Activated CD4-positive, CD25-positive, alpha-beta regulatory T cell treated with anti-CD3 and anti-CD28 coated beads, Interleukin-2, amount 50 U/mL, for 72 hours (primary cell): ENCODE measurements at regions not wholly inside any gene's neighbourhood (a gene's known extent, or its start where the extent isn't known, plus 50 kb on each side); places are given as distances from the start of the nearest gene placed in this dataset.

Source experiments
- DNase-seq: peaks from one replicate; pipeline ENCODE4 v3.0.0; 2021

DNA sequence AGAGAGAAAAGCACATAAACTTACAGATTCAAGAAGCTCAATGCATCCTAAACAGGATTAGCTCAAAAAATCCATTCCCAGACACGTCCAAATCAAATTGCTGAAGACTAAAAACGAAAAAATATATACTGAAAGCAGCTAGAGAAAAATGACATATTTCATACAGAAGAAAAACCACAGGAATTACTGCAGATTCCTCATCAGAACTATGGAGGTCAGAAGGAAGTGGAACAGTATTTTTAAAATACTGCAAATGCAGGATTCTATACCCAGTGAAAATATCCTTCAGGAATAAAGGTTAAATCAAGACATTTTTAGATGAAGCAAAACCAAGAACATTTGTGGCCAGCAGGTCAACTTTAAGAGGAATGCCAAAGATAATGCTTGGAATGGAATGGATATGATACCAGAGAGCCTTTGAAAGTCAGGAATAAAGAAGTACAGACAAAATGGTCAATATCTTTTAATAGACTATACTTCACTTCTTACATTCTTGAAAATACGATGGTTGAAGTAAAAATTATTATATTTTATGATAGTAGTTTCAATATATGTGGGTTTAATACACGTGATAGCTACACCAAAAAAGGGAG, 352.9 kb downstream of the CTTN start:
- DNase-seq, result no peak

DNA sequence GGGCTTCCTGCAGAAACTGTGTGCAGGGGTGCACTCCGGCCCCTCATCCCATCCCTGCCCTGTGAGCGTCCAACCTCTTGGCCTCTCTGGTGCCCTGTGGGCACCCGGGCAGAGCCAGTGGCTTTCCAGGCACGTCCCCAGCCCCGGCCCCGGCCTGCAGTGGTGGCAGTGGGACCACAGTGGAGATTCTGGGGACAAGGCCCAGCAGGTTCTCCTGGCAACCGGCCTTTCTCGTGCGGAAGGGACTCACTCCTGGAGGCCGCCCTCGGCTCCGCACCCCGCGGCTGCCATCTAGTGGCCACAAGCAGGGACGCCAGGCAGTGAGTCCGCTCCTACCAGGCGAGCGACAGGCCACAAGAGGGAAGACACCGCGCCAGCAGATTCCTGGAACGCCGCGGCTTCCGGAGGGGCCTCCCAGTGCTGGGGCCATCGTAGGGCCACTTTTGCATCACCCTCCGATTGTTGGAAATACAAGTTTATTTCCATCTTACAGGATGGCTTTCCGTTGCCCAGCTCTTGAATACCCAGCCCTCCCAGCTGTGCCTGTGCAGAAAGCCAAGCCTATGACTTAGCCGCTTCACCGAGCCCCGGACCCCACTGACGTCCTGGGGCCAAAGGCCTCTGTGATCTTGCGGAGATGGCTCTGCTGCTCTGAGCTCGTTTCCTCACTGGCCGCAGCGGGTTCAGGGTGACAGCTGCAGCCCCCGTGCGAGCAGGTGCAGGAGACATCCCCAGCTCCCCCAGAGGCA, 357.3 kb downstream of the CTTN start:
- peak; percentile 71 for DNase-seq

DNA sequence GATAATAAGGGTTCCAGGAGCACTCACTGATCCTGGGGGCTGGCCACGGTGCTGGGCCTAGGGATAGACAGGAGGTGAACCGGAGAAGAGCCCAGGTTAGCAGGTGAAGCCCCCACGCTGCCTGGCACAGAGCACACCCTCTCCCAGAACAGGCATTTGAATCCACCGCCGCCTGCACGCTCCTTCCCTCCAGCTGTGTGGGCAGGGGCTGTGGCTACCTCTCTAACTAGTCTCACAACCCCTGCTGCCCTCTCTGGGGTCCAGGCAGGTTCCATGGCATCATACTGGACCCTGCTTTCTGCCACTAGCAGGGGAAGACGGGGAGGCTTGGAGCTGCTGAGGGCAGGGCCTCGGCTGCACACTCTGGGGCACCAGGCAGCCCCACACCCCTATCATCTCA, 358.0 kb downstream of the CTTN start:
- no peak for DNase-seq

DNA sequence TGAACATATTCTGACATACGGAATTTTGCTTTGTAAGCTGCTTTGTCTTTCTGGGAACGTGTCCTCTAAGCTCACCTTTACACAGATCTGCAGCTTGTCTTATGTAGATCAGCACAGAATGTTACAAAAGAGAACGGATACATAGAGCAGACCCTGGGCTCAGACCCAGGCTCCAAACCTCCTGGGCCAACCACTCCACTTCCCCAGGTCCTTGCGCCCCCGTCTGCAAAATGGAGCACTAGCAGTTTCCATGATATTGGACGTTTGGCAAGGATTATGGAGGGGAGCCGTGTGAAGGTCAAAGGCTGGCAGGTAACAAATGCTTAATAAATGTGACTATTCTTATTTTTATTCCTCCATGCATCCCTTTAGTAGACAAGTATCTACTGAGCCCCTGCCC, 358.4 kb downstream of the CTTN start:
- DNase-seq, result no peak

DNA sequence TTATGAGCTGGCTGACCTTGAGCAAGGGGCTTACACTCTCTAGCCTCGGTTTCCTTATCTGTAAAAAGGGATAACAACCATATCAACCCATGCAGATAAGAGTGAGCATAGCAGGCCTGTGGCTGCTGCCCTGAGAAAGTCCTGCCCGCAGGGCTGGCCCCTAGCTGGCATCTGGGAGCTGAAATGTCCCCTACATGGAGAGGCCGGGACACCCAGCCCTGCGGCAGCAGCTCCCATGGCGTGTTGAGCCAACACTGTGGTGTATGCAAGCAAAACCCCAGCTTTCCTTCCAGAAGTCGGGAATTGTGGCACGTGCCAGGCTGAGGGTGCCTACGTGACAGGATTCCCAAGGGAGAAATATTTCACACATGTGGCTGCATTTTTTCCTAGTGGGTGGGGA, 358.9 kb downstream of the CTTN start:
- DNase-seq, result no peak

DNA sequence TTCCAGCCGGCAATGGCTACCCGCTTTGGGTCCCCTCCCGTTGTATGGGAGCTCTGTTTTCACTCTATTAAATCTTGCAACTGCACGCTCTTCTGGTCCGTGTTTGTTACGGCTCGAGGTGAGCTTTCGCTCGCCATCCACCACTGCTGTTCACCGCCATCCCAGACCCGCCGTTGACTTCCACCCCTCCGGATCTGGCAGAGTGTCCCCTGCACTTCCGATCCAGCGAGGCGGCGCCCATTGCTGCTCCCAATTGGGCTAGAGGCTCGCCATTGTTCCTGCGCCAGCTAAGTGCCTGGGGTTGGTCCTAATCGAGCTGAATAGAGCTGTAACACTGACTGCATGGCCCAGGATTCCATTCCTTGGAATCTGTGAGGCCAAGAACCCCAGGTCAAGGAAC, 359.9 kb downstream of the CTTN start:
- DNase-seq, result no peak

DNA sequence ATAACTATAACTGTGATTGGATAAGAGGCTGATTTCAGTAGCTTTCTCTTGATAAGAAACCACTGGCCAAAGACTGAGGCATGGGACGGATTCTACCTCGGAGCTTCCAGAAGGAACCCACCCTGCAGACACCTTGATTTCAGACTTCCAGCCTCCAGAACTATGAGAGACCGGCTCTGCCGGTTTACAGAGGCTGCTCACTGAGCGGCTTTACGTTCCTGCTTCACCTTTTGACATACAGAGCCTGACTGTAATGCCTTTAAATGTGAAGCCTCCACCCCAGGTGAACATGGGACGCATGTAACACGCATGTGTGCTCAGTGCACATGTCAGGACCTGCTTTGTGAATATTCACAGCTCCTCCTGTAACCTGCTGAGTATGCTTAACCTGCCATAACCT, 361.5 kb downstream of the CTTN start:
- DNase-seq, result no peak

DNA sequence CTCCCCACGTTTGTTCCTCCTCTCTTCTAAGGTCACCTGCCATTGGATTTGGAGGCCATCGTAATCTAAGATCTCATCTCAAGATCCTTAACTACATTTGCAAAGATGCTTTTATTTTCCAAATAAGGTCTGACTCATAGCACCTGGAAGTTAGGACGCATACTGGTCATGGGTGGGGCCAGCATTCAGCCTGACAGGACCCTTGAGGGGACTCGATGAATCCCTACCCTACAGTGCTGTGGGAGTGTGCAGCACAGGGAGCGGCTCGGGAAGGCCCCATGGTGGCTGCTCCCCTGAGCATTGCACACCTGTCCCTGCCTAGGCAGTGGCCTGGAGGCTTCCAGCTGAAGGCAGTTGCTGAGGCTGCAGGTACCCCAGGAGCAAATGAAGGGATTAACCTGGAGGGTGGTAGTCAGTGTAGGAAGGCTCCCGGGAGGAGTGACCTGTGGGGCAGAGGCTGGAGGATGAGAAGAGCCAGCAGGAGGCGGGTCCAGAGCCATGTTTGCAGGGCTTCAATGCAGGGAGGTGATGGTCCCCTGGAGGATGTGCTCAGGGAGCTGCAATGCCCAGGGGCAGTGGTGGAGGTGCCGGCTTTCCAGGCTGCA, 362.2 kb downstream of the CTTN start:
- no peak for DNase-seq

DNA sequence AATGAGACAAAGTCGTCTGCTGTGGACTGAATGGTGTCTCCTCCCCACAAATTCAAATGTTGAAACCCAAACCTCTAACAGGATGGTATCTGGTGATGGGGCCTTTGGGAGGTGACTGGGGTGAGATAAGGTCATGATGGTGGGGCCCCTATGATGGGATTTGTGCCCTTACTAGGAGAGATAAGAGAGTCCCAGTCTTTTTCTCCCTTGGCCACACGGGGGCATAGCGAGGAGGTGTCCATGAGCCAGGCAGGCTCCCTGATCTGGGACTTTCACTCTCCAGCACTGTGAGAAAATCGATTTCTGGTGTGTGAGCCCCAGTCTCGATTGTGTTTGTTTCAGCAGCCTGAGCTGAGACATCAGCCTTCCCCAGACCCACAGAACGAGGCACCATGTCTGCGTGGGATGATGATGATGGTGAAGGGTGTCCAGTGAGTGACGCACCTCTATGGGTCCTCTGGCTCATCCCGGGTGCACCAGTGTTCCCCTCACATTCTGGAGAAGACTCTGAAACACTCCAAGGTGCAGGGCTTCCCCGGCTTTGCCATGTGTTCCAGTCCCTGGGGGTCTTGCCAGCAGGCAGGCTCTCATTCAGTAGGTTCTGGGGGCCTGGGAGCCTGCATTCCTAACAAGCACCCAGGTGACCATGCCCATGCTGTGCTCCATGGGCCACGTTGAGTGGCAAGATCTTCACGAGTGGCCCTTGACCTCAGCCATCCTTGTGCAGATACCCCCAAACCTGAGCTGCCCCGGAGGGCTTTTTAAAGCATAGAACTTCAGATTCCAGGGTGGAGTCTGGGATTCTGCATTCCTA, 363.0 kb downstream of the CTTN start:
- no peak for DNase-seq

DNA sequence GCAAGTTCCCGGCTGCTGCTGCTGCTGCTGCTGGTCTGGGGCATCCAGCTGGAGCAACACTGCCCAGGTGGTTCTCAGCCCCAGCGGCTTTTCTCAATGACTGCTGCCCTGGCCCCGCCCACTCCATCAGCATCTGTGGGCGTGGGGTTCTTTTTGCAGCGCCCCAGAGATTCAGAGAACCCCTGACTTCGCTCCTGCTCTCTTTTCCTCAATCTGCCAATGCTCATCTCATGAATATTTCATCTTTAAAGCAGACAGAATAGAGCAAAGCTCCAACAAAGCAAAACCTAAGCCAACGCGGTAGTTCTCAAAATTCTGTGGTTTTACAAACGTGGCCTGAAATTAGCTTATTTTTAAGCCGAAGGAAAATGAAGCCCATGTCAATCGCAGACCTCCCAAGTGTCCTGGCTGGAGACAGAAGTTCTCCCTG, 363.6 kb downstream of the CTTN start:
- no peak for DNase-seq

DNA sequence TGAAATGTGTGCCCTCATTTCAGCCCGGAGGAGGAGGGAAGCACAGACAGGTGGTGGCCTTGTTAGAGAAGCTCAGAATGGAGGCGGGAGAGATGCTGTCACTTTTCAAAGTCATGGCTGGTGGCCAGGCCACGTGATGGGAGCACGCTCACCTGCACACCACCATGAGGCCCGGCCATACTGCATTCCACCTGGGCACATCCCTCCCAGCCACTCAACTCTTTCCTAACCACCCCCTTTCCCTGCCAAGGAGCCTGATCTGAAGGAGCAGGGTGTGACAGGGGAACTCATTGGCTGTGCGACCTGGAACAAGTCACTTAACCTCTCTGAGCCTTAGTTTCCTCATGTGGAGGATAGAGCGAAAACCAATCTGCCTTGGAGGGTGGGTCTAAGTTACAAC, 364.5 kb downstream of the CTTN start:
- DNase-seq, result no peak

DNA sequence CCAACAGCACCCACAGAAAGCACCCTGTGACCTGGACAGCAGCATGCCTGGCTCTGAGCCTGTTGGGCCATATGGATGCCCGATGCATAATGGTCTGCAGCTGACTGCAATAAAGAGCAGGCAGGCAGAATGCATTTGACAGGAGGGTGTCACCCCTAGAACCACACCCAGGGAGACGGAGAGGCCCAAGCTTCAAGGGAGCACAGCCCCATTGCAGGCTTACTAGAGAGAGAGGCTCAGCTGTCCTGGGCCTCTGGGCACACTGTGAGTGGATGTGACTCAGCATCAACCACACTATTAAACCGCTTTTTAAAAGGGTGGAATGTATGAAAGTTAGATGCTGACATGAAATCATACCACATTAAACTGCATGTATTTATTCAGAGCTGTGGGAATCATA, 365.3 kb downstream of the CTTN start:
- DNase-seq, result no peak

DNA sequence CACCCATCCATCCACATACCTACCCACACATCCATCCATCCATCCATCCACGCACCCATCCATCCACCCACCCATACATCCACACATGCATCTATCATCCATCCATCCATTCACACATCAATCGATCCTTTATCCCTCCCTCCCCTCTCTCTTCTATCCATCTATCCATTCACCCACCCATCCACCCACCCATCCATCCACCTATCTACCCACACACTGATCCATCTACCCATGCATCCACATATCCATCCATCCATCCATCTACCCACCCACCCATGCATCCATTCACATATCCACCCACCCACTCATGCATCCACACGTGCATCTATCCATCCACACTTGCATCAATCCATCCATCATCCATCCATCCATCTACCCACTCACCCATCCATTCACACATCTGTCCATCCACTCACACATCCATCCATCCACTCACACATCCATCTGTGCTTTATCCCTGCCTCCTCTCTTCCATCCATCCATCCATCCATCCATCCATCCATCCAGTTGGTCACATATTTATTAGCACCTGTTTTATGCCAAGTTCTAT, 366.1 kb downstream of the CTTN start:
- no peak for DNase-seq

DNA sequence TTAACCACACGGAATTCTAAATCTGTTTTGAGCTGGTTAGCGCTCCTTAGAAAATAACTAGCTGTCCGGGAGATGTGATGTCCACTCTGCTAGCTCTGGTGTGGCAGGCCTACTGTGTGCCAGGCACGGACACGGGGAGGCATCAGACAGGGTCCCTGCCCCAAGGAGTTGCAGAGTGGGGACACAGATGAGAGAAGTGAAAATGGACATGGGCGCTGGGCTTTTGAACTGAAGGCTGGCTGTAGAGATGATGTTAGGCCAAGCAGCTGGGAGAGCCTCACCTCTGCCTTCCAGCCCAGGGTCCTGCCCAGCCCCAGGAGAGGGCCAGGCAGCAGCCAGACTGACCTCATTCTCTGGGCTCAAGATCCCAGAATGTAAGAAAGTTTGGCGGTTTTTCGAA, 368.6 kb downstream of the CTTN start:
- no peak for DNase-seq

DNA sequence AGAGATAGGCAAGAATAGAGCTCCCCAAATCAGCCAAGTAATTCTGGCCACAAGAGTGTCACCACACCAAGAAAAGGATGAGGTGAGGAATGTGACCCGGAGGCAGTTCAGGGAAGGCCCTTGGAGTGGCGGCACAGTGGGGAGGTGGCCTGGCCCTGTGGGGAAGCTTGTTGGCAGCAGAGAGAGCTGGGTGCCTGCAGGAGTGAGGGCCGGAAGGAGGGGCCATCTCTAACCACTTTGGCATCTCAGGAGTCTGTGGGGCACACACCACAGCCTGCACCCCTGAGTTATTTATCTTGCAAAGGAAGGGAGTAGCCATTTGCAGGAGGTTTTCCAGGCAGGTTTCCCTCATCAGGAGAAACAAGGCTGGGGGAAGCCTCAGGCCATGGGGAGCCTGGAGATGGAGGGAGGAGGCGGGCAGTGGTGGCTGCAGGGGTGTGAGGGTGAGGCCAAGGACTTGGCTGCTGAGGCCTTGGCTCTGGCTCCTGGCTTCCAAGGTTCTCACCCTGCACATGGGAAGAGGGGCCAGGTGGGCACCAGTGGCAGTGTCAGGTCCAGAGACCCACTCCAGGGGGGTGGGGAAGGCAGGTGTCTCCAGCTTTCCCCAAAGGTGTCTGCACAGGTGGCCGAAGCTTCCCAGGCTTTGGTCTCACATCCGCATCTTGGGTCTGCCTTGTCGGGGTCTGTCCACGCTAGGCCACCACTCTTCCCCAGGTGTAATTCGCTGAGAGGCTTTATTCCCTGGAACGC, 370.2 kb downstream of the CTTN start:
- no peak for DNase-seq

DNA sequence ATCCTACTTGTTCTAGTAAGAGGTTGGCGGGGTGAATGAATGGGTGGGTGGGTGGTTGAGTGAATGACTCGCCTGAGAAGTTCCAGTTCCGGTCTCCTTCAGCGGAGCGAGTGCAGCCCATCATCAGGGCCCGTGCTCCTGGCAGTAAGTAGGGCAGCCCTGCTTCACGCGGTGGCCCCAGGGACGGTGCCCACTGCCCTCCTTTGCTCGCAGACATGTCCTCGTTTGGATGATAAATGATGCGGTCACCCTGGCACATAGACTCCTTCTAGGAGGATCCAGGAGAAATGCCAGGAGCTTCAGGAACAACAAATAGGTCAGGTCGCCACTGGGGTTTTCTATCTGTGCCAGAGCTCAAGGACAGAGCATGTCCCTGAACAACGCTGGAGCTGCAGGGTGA, 370.8 kb downstream of the CTTN start:
- DNase-seq, result no peak

DNA sequence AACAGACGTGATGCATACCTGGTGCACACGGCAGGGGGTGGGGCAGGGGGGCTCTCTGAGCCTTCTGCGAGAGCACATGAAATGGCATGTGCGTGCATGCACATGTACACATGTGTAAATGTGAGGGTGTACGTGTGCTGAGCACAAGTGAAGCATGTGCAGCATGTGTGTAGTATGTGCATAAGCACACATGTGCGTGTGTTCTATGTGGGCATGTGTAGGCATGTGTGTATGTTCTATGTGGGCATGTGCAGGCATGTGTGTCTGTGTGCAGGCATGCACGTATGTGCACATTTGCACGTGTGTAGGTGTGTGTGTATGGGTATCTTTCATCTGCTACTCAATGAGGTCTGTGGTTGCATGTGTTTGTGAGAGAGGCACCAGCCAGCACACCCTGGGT, 371.2 kb downstream of the CTTN start:
- DNase-seq, result no peak

DNA sequence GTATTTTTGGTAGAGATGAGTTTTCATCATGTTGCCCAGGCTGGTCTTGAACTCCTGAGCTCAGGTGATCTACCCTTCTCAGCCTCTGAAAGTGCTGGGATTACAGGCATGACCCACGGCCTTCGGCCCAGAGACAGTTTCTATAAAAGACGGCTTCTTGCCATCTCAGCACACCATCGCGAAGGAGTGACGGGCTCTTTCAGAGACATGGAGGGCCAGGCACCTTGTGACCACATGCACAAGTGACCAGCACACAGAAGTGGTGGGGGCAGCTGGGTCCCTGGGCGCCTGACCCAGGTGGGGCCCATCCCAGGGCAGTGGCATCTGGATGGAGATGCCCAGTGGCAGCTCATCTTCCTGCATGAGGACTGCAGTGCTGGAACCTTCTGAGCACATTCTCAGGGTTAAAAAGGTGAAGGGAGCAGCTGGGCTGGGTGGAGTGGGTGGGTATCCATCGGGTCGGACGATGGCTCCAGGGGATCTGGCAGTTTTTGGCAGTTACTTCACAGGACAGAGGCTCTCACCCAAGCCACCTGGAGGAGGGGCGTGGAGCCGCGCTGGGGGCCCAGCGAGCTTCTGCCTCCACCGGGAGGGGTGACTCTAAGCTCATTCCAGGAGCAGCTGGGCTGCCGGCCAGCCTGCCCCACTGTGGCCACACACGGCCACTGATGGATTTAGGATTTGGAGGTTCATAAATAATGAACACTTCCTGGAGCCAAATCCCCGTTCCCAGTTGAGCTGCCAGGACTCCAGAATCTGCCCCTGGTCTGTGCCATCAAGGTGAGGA, 373.0 kb downstream of the CTTN start:
- no peak for DNase-seq

DNA sequence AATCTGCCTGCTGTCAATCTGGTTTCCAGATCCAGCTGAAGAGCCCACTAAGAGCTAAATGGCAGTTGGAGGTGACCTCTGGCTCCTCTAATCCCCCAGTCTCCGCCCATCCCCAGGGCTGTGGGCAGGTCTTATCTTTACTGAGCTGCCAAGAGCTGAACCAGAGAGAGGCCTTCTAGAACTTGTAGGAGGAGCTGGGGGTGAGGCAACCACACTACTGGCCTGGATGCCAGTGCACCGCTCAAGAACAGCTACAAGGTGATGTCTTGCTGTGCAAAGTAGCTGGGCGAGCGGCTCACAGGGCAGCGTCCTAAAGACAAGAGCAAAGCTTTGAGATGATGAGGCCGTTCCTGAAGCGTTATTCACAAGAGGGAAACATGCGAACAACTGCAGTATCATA, 374.6 kb downstream of the CTTN start:
- no peak for DNase-seq

DNA sequence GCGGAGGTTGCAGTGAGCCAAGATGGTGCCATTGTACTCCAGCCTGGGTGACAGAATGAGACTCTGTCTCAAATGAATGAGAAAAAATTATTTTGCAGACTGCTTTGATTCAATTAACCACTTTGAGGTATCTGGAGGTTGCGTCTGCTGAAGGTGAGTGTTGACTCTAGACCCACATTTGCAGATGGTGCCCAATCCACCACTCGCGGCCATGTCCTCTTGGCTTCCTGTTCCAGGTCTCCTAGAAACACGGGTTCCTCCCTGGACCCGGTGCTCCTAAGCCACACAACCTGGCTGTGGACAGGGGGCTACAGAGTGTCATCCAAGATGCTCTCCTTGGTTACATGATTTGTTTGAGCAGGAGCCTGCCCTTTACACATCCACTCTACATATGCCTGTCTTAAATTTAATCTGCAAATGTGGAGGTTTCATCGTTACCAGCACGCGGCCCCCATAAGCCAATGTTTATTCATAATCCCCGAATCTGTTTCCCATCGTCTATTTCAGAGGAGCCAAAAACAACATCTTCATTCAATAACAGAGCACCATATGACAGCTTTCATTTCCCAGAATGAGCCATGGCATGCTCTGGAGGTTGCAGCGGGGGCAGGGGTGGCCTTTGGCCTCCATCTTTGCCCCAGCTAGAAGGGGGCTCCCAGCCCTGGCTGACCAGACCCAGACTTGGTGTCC, 377.2 kb downstream of the CTTN start:
- no peak for DNase-seq

DNA sequence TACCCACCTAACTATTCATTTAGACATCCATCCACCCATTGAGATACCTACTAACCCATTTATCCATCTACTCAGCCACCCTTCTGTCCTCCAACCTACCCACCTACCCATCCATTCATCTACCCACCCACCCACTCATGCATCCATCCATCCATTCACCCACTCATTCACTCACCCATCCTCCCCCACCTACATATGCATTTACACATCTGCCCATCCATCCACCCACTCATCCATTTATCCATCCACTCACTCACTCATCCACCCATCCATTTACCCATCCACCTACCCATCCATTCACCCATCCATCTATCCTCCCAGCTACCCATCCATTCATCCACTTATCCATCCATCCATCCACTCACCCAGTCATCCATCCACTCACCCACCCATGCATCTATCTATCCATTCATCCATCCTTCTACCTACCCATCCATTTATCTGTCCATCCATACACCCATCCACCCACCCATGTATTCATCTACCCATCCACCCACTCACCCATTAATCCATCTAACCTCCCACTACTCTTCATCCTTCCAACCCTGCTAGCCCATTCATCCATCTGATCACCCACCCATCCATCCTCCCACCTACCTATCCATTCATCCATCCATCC, 378.7 kb downstream of the CTTN start:
- no peak for DNase-seq
